OCI-M1 (cell line): ENCODE measurements at regions not wholly inside any gene's neighbourhood (a gene's known extent, or its start where the extent isn't known, plus 50 kb on each side); places are given as distances from the start of the nearest gene placed in this dataset.
A peak's percentile ranks its signal among the peaks of the same experiment; 100 is the strongest.
"Not testable (repeated sequence)": the region's sequence is repeated elsewhere in the genome, so short reads cannot be mapped to it uniquely, and the experiment has no call there.

Experiments used
- DNase-seq: peaks from one replicate; lab custom pipeline; 2025; lab: John Stamatoyannopoulos, UW

DNA sequence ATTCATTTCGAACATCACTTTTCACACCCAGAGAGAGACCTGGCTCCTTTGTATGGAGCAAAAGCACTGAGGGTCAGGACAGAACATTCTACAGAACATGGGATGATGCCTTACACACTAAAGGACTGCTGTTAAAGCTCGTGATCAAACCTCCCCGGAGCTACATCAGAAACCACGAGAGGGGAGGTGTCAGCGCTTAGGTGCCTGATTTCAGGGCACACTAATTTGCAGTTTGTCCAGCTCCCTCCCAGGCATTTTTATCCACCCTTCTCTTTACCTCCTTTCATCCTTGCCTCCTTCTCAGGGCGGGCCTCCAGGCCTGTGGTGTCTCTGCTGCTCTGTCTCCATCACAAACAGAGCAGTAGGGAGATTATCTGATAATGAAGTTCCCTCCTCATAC, 127.5 kb downstream of the VPREB1 start:
- no peak for DNase-seq

DNA sequence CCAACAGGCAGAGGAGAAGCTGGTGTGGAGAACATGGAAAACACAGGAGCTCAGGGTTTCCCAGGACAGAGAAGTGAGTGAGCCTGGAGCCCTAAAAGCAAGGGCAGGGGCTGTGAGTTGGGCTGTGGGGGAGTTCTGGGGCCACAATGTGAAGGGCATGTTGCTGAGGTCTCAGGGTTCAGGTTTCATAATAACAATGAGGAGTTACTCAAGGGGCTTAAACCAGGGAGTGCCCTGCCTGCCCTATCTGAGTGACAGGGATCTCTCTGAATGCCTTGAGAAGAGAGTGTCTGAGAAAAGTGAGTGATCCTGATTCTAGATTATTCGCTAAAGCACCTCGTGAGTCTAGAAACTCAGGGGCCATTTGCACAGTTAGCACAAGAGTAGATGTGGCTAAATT, 129.6 kb downstream of the VPREB1 start:
- no peak for DNase-seq

DNA sequence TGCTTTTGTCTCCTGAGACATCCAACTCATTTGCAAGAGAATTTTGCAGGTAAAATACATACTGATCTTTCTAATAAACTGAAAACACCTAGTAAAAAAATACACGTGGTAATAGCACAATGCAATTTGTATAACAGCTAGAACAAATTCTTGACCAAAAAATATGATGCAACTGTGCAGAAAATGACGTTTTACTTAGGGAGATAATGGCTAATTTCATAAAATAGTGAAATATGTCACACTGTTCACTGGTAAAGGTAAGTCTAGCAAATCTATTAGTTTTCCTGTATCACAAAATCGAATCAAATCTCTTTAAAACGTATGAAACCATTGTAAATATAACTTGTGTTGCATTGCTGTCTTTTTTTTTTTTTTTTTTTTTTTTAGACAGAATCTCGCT, 130.0 kb downstream of the VPREB1 start:
- DNase-seq = no peak

DNA sequence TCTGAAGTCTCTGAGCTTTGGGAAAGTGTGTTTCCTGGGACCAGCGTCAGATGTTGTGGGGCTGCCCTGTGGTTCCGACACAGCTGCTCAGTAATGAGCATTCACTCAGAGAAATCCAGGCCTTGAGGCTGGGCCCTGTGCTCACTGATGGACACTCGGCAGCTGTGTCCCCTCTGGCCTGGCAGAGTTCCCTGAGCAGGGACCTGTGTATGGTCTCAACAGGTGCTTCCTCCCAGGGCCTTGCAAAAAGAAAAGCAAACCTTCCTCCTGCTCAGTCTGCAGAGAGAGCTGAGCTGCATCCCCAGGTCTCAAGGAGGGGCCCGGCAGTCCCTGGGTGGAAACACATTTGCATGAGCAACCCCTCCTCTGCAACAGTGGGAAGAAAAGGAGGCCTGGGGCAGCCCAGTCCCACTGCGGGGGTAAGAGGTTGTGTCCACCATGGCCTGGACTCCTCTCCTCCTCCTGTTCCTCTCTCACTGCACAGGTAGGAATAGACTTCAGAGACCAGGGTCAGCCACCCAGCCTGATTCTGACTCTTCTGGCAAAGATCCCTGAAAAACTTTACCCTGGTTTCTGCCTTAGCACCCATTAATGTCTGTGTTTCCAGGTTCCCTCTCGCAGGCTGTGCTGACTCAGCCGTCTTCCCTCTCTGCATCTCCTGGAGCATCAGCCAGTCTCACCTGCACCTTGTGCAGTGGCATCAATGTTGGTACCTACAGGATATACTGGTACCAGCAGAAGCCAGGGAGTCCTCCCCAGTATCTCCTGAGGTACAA, 131.2 kb downstream of the VPREB1 start:
- DNase-seq = no peak

DNA sequence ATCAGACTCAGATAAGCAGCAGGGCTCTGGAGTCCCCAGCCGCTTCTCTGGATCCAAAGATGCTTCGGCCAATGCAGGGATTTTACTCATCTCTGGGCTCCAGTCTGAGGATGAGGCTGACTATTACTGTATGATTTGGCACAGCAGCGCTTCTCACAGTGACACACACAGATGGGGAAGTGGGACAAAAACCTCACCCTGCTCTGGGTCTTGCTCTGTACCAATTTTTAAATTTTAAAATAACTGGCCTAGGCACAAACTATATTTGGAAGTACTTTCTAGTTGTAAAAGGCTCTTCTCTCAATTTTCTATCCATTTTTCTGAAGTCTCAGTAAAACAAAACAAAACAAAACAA, 131.7 kb downstream of the VPREB1 start:
- no peak for DNase-seq

DNA sequence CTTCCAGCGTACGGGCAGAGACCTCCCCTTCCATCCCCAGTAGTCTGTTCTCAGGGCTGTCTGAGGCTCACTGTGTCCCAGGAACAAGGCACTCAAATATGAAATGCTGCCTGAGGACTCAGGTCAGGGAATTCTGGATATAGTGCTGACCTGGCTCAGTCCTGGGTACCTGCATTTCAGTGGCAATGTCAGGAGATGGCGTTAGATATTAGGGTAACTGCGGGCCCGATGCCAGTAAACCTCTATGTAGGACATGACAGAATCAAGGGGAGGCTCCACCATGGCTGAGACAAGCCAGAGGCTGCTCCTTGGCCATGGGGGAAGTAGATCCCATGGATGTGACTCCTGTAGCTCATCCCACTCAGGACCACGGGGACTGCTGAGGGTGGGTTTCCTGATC, 131.7 kb downstream of the ZNF280B start:
- not testable (repeated sequence) for DNase-seq

DNA sequence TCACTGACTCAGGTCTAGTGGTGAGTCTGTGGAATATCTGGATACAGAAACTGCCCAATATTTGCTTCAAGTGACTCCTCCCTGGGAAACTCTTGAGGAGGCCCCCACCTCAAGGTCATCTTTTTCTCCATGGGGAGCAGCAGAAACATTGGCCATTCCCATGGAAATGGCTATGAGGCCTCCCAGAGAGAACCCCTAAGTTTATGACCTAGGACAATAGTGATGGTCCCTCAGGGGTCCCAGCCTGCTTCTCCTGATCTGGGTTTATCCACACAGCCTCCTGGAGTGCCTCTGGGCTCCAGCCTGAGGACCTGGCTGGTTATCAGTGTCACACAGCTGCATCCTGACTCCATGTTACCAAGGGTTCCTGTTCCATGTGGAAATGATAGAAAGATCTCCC, 131.2 kb downstream of the ZNF280B start:
- DNase-seq = no peak

DNA sequence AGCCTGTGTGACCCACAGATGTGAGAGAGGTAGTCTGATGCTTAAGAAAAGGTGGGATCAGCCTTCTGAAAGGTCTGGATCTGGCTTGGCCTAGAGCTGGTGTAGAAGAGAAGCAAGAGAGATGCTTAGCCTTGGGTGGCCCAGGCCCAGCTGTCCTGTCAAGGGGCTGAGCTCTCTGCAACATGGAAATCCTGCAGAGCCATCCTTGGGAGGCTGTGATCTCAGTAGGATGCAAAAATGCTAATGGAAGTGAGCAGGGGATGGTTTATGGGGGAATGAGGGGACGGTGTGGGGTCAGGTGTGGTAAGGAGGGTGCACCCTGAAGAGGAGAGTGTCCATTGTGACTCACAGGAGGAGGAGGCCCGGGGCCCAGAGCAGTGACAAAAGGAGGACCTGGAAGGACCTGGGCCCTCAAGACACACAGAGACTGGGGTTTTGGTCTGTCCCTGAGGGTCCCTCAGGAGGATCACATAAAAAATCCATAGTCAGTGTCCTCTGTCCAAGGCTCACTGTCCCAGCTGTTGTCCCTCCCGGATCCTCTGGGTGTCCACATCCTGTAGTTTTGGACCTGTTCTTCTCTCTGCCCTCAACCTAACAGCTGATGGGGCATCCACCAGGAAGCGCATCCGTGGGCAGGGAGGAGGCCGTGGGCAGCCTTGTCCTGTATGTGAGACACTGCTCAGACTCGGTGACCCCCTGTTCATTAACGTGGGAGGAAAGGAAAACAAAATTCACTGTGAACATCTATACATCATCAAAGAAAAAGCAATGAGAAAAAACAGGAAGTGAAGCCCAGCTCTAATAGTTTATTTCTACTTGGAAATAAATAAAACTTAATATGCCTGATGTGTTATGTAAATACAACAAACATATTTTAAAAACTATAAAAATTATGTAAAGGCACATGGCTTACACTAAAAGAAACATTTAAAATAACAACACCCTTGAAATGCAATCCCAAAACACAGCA, 129.8 kb downstream of the ZNF280B start:
- no peak for DNase-seq

DNA sequence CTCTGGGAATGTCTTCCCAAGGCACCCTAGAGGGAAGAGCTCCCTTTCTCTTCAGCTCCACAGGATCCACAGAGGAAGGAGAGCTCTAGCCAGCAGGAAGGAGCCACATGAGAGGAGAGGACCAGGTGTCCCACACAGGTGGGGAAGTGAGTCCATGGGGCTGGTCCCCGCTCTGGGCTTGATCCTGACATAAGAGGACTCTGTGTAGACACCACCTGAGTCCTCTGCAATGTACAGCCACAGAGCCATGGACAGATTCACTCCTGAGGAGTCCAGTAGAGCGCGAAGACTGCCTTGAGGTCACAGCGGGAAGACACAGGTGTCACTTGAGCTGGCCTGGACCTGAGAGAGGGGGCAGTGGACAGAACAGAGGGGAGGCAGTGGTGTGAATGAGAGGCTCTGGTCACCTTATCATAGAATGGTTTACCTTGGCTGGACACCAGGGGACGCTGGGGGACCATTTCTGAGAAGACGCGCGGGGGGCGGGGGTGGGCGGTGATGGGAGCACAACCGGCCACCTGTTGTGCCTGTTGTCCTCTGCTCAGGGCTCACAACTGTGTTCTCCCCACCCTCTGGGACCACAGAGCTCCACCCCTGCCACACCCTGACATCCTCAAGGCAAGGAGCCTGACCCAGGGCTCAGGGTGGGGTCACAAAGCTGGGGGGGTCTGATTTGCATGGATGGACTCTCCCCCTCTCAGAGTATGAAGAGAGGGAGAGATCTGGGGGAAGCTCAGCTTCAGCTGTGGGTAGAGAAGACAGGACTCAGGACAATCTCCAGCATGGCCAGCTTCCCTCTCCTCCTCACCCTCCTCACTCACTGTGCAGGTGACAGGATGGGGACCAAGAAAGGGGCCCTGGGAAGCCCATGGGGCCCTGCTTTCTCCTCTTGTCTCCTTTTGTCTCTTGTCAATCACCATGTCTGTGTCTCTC, 128.2 kb downstream of the ZNF280B start:
- DNase-seq = peak; percentile 43

DNA sequence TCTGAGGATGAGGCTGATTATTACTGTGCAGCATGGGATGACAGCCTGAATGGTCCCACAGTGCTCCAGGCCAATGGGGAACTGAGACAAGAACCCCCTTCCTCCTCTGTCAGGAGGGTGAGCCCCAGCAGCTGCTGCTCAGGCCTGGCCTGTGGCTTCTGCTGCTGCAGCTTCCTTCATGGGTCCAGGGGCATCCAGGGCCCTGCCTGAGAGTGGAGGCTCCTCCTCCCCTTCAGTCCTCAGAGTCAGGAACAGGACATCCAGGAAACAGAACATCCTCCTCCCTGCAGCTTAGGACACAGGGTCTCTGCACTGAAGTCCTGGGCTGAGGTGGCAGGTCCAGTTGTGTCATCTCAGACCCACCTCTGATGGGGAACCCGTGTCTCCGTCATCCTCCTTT, 127.2 kb downstream of the ZNF280B start:
- not testable (repeated sequence) for DNase-seq

DNA sequence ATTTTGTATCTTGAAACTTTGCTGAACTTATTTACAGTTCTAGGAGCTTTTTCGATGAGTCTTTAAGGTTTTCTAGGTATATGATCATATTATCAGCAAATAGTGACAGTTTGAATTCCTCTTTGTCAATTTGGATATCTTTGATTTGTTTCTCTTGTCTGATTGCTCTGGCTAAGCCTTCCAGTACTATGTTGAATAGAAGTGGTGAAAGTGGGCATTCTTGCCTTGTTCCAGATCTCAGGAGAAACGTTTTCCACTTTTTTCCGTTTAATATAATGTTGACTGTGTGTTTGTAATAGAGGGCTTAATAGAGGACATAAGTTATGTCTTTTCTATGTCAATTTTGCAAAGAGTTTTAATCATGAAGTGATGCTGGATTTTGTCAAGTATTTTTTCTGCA, 124.3 kb downstream of the ZNF280B start:
- DNase-seq = no peak

DNA sequence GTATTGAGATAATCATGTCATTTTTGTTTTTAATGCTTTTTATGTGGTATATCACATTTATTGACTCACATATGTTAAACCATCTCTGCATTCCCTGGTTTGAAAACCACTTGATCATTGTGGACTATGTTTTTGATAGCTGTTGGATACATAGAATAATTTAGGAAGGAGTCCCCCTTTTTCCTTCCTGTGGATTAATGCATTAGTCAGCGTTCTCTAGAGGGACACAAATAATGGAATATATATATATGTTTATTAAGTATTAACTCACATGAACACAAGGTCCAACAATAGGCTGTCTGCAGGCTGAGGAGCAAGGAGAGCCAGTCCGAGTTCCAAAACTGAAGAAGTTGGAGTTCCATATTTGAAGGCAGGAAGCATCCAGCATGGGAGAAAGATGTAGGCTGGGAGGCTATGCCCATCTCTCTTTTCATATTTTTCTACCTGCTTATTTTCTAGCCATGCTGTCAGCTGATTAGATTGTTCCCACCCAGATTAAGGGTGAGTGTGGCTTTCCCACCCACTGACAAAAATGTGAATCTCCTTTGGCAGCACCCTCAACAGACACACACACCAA, 123.8 kb downstream of the ZNF280B start:
- no peak for DNase-seq

DNA sequence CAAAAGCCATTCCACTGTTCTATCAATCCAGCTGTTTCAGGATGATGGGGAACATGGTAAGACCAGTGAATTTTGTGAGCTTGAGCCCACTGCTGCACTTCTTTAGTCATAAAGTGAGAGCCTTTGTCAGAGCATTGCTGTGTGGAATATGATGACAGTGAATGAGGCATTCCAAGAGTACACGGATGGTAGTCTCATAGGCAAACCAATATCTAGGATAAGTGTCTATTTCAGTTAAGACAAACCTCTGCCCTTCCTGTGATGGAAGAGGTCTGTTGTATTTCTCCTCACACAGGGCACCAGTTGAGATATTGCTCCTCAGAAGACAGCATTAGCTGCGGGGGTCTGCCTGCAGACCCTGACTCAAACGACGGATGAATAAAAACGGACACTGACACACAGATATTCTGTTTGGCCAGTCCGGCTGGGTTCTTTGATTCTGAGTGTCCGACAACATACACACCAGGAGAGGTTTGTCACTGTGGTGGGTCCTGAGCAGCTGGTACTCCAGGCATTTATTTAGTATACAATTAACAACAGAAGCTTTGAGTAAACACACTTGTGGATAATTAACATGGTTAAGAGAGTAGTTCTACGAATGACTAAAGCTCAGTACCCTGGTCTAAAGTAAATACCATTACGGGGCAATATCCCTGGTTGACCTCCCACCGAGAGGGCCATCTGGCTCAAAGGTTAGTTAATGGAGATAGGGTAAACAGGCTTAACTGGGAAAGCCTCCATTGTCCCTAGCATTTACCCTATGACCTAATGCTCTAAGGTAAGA, 121.7 kb downstream of the ZNF280B start:
- DNase-seq = no peak

DNA sequence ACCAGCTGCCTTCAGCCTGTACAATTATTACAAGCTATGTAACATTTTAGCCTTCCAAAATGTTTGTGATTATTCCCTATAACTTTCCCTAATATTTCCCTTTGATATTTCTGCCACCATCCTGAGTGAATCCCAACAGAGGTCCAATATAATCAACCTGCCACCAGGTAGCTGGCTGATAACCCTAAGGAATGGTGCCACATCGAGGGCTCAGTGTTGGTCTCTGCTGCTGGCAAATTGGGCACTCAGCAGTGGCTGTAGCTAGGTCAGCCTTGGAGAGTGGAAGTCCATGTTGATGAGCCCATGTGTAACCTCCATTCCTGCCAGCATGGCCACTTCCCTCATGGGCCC, 121.2 kb downstream of the ZNF280B start:
- no peak for DNase-seq

DNA sequence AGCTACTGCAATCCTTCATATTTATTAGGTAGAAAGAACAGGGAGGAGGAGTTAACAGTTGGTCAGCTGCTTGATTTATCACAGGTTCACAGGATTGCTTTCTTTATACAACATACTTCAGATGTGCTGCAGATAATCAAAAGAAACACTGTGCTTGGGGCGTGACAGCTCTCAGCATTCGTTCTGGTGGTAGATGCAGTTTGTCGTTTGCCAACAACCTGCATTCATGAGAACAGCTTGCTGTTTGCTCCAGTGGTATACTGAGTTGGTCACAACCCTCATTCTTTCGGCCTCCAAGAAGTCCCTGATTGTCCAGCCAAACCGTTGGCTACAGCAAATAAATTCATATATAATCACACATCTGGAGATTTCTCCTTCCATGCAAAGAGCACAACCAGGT, 120.5 kb downstream of the ZNF280B start:
- no peak for DNase-seq

DNA sequence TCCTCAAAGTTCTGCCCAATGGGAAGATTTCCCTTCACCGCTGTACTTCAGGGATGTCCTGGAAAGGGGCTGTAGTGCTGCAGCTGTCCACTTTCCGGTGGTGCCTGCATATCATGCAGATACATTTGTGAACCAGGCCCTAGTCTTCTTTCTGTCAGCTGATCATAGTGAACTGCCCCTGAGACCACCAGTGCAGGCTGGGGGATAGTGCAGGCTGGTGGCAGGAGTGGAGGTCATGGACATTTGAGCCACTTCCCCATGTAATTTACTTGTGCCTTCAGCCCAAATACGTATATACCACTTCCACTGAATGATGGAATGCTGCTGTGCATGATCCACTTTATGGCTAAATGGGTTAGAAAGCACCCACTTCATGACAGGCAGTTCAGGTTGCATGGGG, 120.0 kb downstream of the ZNF280B start:
- DNase-seq = no peak

DNA sequence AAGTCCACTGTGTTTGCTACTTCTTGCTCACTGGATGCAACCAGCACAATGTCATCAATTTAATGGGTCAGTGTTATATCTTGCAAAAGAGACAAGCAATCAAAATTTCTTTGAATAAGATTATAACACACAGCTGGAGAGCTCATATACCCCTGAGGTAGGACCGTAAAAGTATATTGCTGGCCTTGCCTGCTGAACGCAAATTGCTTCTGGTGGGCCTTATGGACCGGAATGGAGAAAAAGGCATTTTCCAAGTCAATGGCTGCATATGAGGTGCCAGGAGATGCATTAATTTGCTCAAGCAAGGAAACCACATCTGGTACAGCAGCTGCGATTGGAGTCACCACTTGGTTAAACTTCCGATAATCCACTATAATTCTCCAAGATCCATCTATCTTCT, 119.1 kb downstream of the ZNF280B start:
- no peak for DNase-seq

DNA sequence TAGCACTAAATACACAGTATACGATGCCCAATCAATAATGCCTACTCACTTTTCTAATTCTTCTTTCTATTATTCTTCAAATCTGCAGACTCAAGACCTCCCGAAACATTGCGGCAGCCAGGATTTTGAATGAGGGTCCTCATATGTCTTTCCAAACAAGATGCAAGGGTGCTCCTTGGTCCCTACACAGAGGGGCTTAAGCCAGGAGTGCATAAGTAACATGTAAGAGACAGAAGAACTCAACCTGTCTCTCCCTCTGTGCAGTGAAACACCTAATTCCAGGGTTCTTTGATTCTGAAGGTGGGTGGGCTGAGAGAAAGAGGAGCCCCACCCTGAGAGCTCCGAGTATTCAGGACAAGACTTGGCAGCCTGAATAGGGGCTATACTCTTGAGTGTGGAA, 117.6 kb downstream of the ZNF280B start:
- DNase-seq = no peak

DNA sequence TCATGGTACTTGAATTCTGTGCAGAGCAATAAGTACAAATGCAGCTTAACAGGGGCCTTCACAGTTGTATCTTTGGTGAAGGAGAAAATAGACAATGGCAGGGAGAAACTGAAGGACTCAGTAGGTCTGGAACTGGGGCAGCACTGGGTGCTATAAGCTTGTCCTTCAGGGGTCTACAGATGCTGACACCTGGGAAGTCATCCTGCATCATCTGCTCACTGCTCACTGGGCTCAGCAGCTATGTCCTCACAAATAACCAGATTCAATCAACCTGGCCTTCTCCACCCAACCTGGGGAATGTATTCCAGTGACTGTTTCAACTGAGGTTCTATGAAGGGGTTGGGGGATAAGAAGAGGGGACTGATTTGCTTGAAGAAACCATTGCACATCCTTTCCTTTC, 117.0 kb downstream of the ZNF280B start:
- DNase-seq = no peak

DNA sequence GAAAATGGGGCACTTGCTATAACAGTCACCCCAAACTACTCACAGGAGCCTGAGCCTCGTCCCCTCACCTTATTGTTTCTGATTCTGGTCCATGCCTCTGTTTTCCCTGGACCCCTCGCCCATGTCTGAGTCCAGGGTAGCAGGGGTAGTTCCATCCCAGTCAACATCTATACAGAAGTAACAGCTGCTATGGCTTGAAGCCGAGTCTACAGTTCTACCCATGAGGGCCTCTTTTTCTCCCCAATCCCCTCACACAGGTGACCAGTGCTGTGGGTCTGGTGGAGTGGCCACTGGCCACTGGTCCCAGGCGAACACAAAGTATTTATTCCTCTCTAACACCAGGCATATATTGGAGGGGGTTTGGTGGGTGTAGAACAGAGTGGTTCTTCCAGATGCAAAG, 116.4 kb downstream of the ZNF280B start:
- no peak for DNase-seq

DNA sequence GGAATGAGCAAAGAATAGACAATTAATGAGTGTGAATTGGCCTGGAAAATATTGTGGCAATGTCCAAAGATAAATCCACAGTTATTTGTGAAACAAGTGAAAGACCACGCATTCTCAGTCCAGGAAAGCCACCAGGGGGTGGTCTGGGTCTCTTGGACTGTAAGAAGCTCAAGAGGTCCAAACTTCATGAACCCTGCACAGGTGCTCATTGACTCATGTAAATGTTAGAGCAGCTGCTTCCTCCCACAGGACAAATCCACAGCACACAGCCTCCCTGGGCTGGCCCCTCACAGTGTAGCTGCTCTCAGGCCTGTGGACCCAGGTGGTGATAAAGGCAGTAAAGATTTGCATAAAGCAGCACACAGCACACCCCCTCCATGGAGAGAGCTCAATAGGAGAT, 114.0 kb downstream of the ZNF280B start:
- no peak for DNase-seq
